Ishikawa (cell line): ENCODE measurements at regions not wholly inside any gene's neighbourhood (a gene's known extent, or its start where the extent isn't known, plus 50 kb on each side); places are given as distances from the start of the nearest gene placed in this dataset.

Experiments
- CEBPB ChIP-seq: IDR thresholded peaks from 2 replicates; pipeline ENCODE4 v1.6.1; 2012
- CREB1 ChIP-seq: IDR thresholded peaks from 2 replicates; pipeline ENCODE4 v1.6.1; 2012; ENCODE audit warnings: low read depth
- EGR1 ChIP-seq: IDR thresholded peaks from 2 replicates; pipeline ENCODE4 v1.6.1; 2012
- EP300 ChIP-seq: IDR thresholded peaks from 2 replicates; pipeline ENCODE4 v1.6.1; 2012; ENCODE audit warnings: borderline replicate concordance
- FOXM1 ChIP-seq: IDR thresholded peaks from 2 replicates; pipeline ENCODE4 v1.6.1; 2012; ENCODE audit warnings: low read depth, borderline replicate concordance
- NFIC ChIP-seq: IDR thresholded peaks from 2 replicates; pipeline ENCODE4 v1.6.1; 2012
- RAD21 ChIP-seq: IDR thresholded peaks from 2 replicates; pipeline ENCODE4 v1.6.1; 2012; ENCODE audit warnings: low read depth
- TAF1 ChIP-seq: IDR thresholded peaks from 2 replicates; pipeline ENCODE4 v1.6.1; 2012; ENCODE audit warnings: low read depth, mild to moderate bottlenecking
- TCF12 ChIP-seq: IDR thresholded peaks from 2 replicates; pipeline ENCODE4 v1.6.1; 2012; ENCODE audit warnings: low read depth
- TEAD4 ChIP-seq: IDR thresholded peaks from 2 replicates; pipeline ENCODE4 v1.6.1; 2012
- YY1 ChIP-seq: IDR thresholded peaks from 2 replicates; pipeline ENCODE4 v1.6.1; 2012; ENCODE audit warnings: low read depth
- ZBTB7A ChIP-seq: IDR thresholded peaks from 2 replicates; pipeline ENCODE4 v1.6.1; 2012; ENCODE audit warnings: low read depth
- TF ChIP-seq, protein P1 (sequence below): IDR thresholded peaks from 2 replicates; pipeline ENCODE4 v1.6.1; 2012
- TF ChIP-seq, protein P2 (sequence below): IDR thresholded peaks from 2 replicates; pipeline ENCODE4 v1.6.1; 2012
- TF ChIP-seq, protein P3 (sequence below): IDR thresholded peaks from 2 replicates; pipeline ENCODE4 v1.6.1; 2012; ENCODE audit warnings: low read depth, mild to moderate bottlenecking

DNA sequence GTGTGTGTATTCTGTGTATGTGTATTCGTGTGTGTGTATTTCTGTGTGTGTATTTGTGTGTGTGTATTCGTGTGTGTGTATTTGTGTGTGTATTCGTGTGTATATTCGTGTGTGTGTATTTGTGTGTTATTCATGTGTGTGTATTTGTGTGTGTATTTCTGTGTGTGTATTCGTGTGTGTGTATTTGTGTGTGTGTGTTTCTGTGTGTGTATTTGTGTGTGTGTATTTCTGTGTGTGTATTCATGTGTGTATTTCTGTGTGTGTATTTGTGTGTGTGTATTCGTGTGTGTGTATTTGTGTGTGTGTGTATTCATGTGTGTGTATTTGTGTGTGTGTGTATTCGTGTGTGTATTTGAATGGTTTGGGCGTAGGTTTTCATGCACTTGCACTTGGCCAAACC lies 405.4 kb downstream of the SOX2 start:
- no peak for TF ChIP-seq CEBPB
- TF ChIP-seq NFIC = no peak
- TF ChIP-seq EGR1 = no peak

GRCh38 chr3:182117583-182117982 lies 405.9 kb downstream of the SOX2 start:
- TF ChIP-seq, protein P1, sequence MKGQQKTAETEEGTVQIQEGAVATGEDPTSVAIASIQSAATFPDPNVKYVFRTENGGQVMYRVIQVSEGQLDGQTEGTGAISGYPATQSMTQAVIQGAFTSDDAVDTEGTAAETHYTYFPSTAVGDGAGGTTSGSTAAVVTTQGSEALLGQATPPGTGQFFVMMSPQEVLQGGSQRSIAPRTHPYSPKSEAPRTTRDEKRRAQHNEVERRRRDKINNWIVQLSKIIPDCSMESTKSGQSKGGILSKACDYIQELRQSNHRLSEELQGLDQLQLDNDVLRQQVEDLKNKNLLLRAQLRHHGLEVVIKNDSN = no peak
- no peak for TF ChIP-seq CEBPB
- TF ChIP-seq, protein P2, sequence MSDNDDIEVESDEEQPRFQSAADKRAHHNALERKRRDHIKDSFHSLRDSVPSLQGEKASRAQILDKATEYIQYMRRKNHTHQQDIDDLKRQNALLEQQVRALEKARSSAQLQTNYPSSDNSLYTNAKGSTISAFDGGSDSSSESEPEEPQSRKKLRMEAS = no peak
- TF ChIP-seq CREB1 = no peak
- TF ChIP-seq FOXM1 = no peak
- TF ChIP-seq, protein P3, sequence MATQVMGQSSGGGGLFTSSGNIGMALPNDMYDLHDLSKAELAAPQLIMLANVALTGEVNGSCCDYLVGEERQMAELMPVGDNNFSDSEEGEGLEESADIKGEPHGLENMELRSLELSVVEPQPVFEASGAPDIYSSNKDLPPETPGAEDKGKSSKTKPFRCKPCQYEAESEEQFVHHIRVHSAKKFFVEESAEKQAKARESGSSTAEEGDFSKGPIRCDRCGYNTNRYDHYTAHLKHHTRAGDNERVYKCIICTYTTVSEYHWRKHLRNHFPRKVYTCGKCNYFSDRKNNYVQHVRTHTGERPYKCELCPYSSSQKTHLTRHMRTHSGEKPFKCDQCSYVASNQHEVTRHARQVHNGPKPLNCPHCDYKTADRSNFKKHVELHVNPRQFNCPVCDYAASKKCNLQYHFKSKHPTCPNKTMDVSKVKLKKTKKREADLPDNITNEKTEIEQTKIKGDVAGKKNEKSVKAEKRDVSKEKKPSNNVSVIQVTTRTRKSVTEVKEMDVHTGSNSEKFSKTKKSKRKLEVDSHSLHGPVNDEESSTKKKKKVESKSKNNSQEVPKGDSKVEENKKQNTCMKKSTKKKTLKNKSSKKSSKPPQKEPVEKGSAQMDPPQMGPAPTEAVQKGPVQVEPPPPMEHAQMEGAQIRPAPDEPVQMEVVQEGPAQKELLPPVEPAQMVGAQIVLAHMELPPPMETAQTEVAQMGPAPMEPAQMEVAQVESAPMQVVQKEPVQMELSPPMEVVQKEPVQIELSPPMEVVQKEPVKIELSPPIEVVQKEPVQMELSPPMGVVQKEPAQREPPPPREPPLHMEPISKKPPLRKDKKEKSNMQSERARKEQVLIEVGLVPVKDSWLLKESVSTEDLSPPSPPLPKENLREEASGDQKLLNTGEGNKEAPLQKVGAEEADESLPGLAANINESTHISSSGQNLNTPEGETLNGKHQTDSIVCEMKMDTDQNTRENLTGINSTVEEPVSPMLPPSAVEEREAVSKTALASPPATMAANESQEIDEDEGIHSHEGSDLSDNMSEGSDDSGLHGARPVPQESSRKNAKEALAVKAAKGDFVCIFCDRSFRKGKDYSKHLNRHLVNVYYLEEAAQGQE = no peak
- TF ChIP-seq NFIC = no peak
- TF ChIP-seq RAD21 = no peak

- TF ChIP-seq EP300 (no peak), TAF1 (no peak)
Observed at GRCh38 chr3:182118066-182118465, 406.3 kb downstream of the SOX2 start.

DNA sequence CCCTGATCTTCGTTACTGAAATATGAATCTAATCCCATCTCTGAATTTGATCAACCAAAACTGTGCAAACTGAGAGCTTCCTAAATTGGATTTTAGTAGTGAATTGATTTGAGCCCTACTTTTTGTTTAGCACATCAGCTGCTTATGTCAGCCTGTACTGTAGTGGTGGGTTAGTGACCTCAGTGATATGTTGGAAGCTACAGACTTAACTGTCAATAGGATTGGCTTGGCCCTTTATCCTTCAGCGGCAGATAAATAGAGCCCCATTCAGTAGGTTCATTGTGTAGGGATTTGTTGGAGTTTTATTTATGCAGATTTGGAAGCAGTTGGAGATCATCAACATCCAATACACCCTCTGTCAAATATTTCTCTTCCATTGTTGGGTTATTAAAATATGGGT lies 409.7 kb downstream of the SOX2 start:
- no peak for TF ChIP-seq TEAD4
- TF ChIP-seq NFIC = no peak
- no peak for TF ChIP-seq ZBTB7A
- no peak for TF ChIP-seq YY1
- TF ChIP-seq CREB1 = no peak
- no peak for TF ChIP-seq TCF12
- TF ChIP-seq RAD21 = no peak
- TF ChIP-seq, protein P2 = no peak
- TF ChIP-seq, protein P3 = no peak

- TF ChIP-seq RAD21 = no peak
- TF ChIP-seq CEBPB = no peak
- TF ChIP-seq, protein P3 = no peak
- no peak for TF ChIP-seq TEAD4
- TF ChIP-seq, protein P2 = no peak
- TF ChIP-seq FOXM1 = no peak
- TF ChIP-seq, protein P1 = no peak
- no peak for TF ChIP-seq EGR1
- no peak for TF ChIP-seq ZBTB7A
- TF ChIP-seq TAF1 = no peak
- TF ChIP-seq NFIC = no peak
- no peak for TF ChIP-seq YY1
- TF ChIP-seq CREB1 = no peak
- TF ChIP-seq EP300 = no peak
- TF ChIP-seq TCF12 = no peak
Observed at GRCh38 chr3:182122779-182123178, 411.1 kb downstream of the SOX2 start.
